ENCODE measurements at regions not wholly inside any gene's neighbourhood (a gene's known extent, or its start where the extent isn't known, plus 50 kb on each side); places are given as distances from the start of the nearest gene placed in this dataset.
A peak's percentile ranks its signal among the peaks of the same experiment; 100 is the strongest.

- no peaks in the 10 kb centered on the region for H3K79me1 ChIP-seq (ENCODE audit: low read depth, low read length)
- H3K27ac ChIP-seq (replicated peaks; ENCODE audit: low read length), result no peak overlapping the region
- peak overlapping the region; percentile 18 for H3K23ac ChIP-seq (ENCODE audit: low read depth, low read length, poor library complexity)
- H3K9me3 ChIP-seq (replicated peaks in 1 of 2; ENCODE audit: control insufficient read depth in 2 of 2, insufficient read depth in 1 of 2, low read depth in 1 of 2, low read length in 2 of 2), result no peaks in the 10 kb centered on the region
- peak overlapping the region; percentile 5 for H2BK12ac ChIP-seq (ENCODE audit: low read length)
- no peak overlapping the region for H2BK5ac ChIP-seq (ENCODE audit: low read length)
- peak overlapping the region; percentile 60 for H3K18ac ChIP-seq (ENCODE audit: low read length)
- peaks cover 0 to 2% (median 0%) of the 10 kb centered on the region in 3 experiments for H3K27me3 ChIP-seq (ENCODE audit: control insufficient read depth in 3 of 3, insufficient read depth in 3 of 3, low read depth in 1 of 3, low read length in 3 of 3)
- H3K9ac ChIP-seq (ENCODE audit: low read depth, low read length, poor library complexity), result no peak overlapping the region
- H3K14ac ChIP-seq (ENCODE audit: low read length), result no peak overlapping the region
- H4K91ac ChIP-seq (ENCODE audit: low read depth, low read length, poor library complexity), result no peak overlapping the region
- H3K4me2 ChIP-seq (ENCODE audit: insufficient read depth, low read length, poor library complexity, severe bottlenecking), result no peak overlapping the region
- H2AFZ ChIP-seq (ENCODE audit: low read length), result no peak overlapping the region
- H3K4me1 ChIP-seq (ENCODE audit: control insufficient read depth in 2 of 2, insufficient read depth in 1 of 2, low read depth in 1 of 2, low read length in 2 of 2), result peaks cover 0 to 5% of the 10 kb centered on the region in 2 donors
- peak overlapping the region; percentile 11 for H2BK15ac ChIP-seq (ENCODE audit: low read length)
- H4K8ac ChIP-seq (ENCODE audit: low read depth, low read length), result no peak overlapping the region
- no peak overlapping the region for H3K4ac ChIP-seq (ENCODE audit: low read length)
- no peak overlapping the region for H3K4me3 ChIP-seq (ENCODE audit: low read length in 2 of 2)
- H2BK120ac ChIP-seq (ENCODE audit: low read depth, low read length), result no peak overlapping the region
- H2AK5ac ChIP-seq (ENCODE audit: low read depth, low read length), result peak overlapping the region; percentile 41
- no peak for DNase-seq (ENCODE audit: low spot score)
- no peaks in the 10 kb centered on the region for H3K36me3 ChIP-seq (replicated peaks in 1 of 2; ENCODE audit: control insufficient read depth in 2 of 2, insufficient read depth in 2 of 2, low read length in 2 of 2)
- no CpG with 5 or more reads among the region's 16 CpGs for WGBS, 2 donors (ENCODE audit: extremely low coverage in 2 of 2, insufficient read length in 2 of 2, insufficient replicate concordance in 1 of 2)
These were observed 142.2 kb downstream of the EMX2 start for GRCh38 chr10:117684672-117685211.

DNA sequence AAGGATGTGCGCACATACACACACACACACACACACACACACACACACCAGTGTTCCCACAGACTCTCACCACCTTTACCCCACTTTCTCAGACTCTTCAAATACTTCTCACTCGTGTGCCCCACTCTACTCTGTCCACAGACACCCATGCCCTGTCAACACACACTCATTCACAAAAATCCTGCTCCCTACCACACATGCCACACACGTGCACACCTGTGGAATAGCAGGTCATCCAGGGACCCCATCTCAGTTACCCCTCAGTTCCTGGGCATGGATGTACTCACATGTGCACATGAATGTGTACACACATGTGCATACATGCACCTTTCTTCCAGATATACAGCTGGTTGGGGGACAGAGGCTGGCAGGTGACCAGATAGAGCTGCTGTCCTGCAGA lies 142.9 kb downstream of the EMX2 start:
- peaks cover 0 to 4% (median 0%) of the 10 kb centered on the region in 3 experiments for H3K27me3 ChIP-seq (ENCODE audit: control insufficient read depth in 3 of 3, insufficient read depth in 3 of 3, low read depth in 1 of 3, low read length in 3 of 3)
- H2AK5ac ChIP-seq (ENCODE audit: low read depth, low read length), result peak overlapping the region; percentile 41
- H2BK15ac ChIP-seq (ENCODE audit: low read length), result peak overlapping the region; percentile 30

GRCh38 chr10:117686606-117687005 lies 144.1 kb downstream of the EMX2 start:
- no CpG with 5 or more reads among the region's 4 CpGs for WGBS, 2 donors (ENCODE audit: extremely low coverage in 2 of 2, insufficient read length in 2 of 2, insufficient replicate concordance in 1 of 2)
- Histone ChIP-seq H3K27ac (replicated peaks; ENCODE audit: low read length) (no peak overlapping the region), H3K9me3 (replicated peaks in 1 of 2; ENCODE audit: control insufficient read depth in 2 of 2, insufficient read depth in 1 of 2, low read depth in 1 of 2, low read length in 2 of 2) (no peaks in the 10 kb centered on the region), H3K4ac (ENCODE audit: low read length) (no peak overlapping the region), H3K9ac (ENCODE audit: low read depth, low read length, poor library complexity) (peak overlapping the region; percentile 18), H3K4me3 (ENCODE audit: low read length in 2 of 2) (no peak overlapping the region), H3K27me3 (ENCODE audit: control insufficient read depth in 3 of 3, insufficient read depth in 3 of 3, low read depth in 1 of 3, low read length in 3 of 3) (peaks cover 0 to 4% (median 0%) of the 10 kb centered on the region in 3 experiments), H3K18ac (ENCODE audit: low read length) (peak overlapping the region; percentile 68), H2BK12ac (ENCODE audit: low read length) (no peak overlapping the region), H3K14ac (ENCODE audit: low read length) (no peak overlapping the region), H2AFZ (ENCODE audit: low read length) (no peak overlapping the region), H2AK5ac (ENCODE audit: low read depth, low read length) (no peak overlapping the region), H3K36me3 (replicated peaks in 1 of 2; ENCODE audit: control insufficient read depth in 2 of 2, insufficient read depth in 2 of 2, low read length in 2 of 2) (no peaks in the 10 kb centered on the region), H4K91ac (ENCODE audit: low read depth, low read length, poor library complexity) (no peak overlapping the region), H3K4me1 (ENCODE audit: control insufficient read depth in 2 of 2, insufficient read depth in 1 of 2, low read depth in 1 of 2, low read length in 2 of 2) (peaks cover 0 to 8% of the 10 kb centered on the region in 2 donors), H3K4me2 (ENCODE audit: insufficient read depth, low read length, poor library complexity, severe bottlenecking) (no peak overlapping the region), H4K8ac (ENCODE audit: low read depth, low read length) (no peak overlapping the region), H2BK5ac (ENCODE audit: low read length) (no peak overlapping the region), H2BK15ac (ENCODE audit: low read length) (peak overlapping the region; percentile 12), H3K79me1 (ENCODE audit: low read depth, low read length) (no peaks in the 10 kb centered on the region), H3K23ac (ENCODE audit: low read depth, low read length, poor library complexity) (no peak overlapping the region), H2BK120ac (ENCODE audit: low read depth, low read length) (no peak overlapping the region)
- no peak for DNase-seq (ENCODE audit: low spot score)

More for the DNA sequence above, 142.9 kb downstream of the EMX2 start:
- Histone ChIP-seq H2BK5ac (ENCODE audit: low read length) (no peak overlapping the region), H3K36me3 (replicated peaks in 1 of 2; ENCODE audit: control insufficient read depth in 2 of 2, insufficient read depth in 2 of 2, low read length in 2 of 2) (no peaks in the 10 kb centered on the region), H3K9ac (ENCODE audit: low read depth, low read length, poor library complexity) (no peak overlapping the region), H3K79me1 (ENCODE audit: low read depth, low read length) (no peaks in the 10 kb centered on the region), H4K91ac (ENCODE audit: low read depth, low read length, poor library complexity) (no peak overlapping the region), H2BK12ac (ENCODE audit: low read length) (peak overlapping the region; percentile 5), H3K27ac (replicated peaks; ENCODE audit: low read length) (no peak overlapping the region), H4K8ac (ENCODE audit: low read depth, low read length) (no peak overlapping the region), H2AFZ (ENCODE audit: low read length) (no peak overlapping the region), H3K4me2 (ENCODE audit: insufficient read depth, low read length, poor library complexity, severe bottlenecking) (no peak overlapping the region), H3K4me1 (ENCODE audit: control insufficient read depth in 2 of 2, insufficient read depth in 1 of 2, low read depth in 1 of 2, low read length in 2 of 2) (peaks cover 0 to 8% of the 10 kb centered on the region in 2 donors), H3K9me3 (replicated peaks in 1 of 2; ENCODE audit: control insufficient read depth in 2 of 2, insufficient read depth in 1 of 2, low read depth in 1 of 2, low read length in 2 of 2) (no peaks in the 10 kb centered on the region), H3K23ac (ENCODE audit: low read depth, low read length, poor library complexity) (no peak overlapping the region), H3K18ac (ENCODE audit: low read length) (no peak overlapping the region), H3K4ac (ENCODE audit: low read length) (no peak overlapping the region), H2BK120ac (ENCODE audit: low read depth, low read length) (no peak overlapping the region), H3K4me3 (ENCODE audit: low read length in 2 of 2) (no peak overlapping the region), H3K14ac (ENCODE audit: low read length) (no peak overlapping the region)
- WGBS, 2 donors (ENCODE audit: extremely low coverage in 2 of 2, insufficient read length in 2 of 2, insufficient replicate concordance in 1 of 2), result no CpG with 5 or more reads among the region's 3 CpGs
- DNase-seq (ENCODE audit: low spot score), result no peak

DNA sequence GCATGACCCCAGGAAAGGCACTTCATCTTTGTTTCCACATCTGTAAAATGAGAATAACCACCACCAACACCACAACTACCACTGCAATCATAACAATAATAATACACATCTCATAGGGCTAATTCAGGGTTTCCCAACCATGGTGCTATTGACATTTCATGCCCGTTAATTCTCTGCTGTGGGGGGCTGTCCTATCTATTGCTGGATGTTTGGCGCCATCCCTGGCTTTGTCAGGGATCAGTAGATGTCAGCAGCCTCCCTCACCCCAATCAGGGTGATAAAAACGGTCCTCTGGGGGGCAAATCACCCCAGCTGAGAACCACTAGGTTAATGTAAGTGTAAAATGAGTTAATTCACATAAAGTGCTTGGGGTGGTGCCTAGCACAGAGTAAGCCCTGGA lies 145.8 kb downstream of the EMX2 start:
- H4K91ac ChIP-seq (ENCODE audit: low read depth, low read length, poor library complexity), result peak overlapping the region; percentile 10
- DNase-seq (ENCODE audit: low spot score), result no peak
- no peak overlapping the region for H2BK120ac ChIP-seq (ENCODE audit: low read depth, low read length)
- no peak overlapping the region for H2AFZ ChIP-seq (ENCODE audit: low read length)
- H4K8ac ChIP-seq (ENCODE audit: low read depth, low read length), result no peak overlapping the region
- no peak overlapping the region for H2BK5ac ChIP-seq (ENCODE audit: low read length)
- H3K27me3 ChIP-seq (ENCODE audit: control insufficient read depth in 3 of 3, insufficient read depth in 3 of 3, low read depth in 1 of 3, low read length in 3 of 3), result peaks cover 0 to 4% (median 0%) of the 10 kb centered on the region in 3 experiments
- H3K4me2 ChIP-seq (ENCODE audit: insufficient read depth, low read length, poor library complexity, severe bottlenecking), result no peak overlapping the region
- H2AK5ac ChIP-seq (ENCODE audit: low read depth, low read length), result no peak overlapping the region
- H3K4ac ChIP-seq (ENCODE audit: low read length), result no peak overlapping the region
- H3K14ac ChIP-seq (ENCODE audit: low read length), result no peak overlapping the region
- H3K23ac ChIP-seq (ENCODE audit: low read depth, low read length, poor library complexity), result no peak overlapping the region
- no peak overlapping the region for H3K4me3 ChIP-seq (ENCODE audit: low read length in 2 of 2)
- H3K27ac ChIP-seq (replicated peaks; ENCODE audit: low read length), result no peak overlapping the region
- no peak overlapping the region for H3K18ac ChIP-seq (ENCODE audit: low read length)
- no peaks in the 10 kb centered on the region for H3K36me3 ChIP-seq (replicated peaks in 1 of 2; ENCODE audit: control insufficient read depth in 2 of 2, insufficient read depth in 2 of 2, low read length in 2 of 2)
- H2BK15ac ChIP-seq (ENCODE audit: low read length), result no peak overlapping the region
- WGBS, 2 donors (ENCODE audit: extremely low coverage in 2 of 2, insufficient read length in 2 of 2, insufficient replicate concordance in 1 of 2), result no CpG with 5 or more reads among the region's 3 CpGs
- H3K4me1 ChIP-seq (ENCODE audit: control insufficient read depth in 2 of 2, insufficient read depth in 1 of 2, low read depth in 1 of 2, low read length in 2 of 2), result peaks cover 0 to 8% of the 10 kb centered on the region in 2 donors
- no peak overlapping the region for H3K9ac ChIP-seq (ENCODE audit: low read depth, low read length, poor library complexity)
- no peaks in the 10 kb centered on the region for H3K79me1 ChIP-seq (ENCODE audit: low read depth, low read length)
- H2BK12ac ChIP-seq (ENCODE audit: low read length), result no peak overlapping the region
- no peaks in the 10 kb centered on the region for H3K9me3 ChIP-seq (replicated peaks in 1 of 2; ENCODE audit: control insufficient read depth in 2 of 2, insufficient read depth in 1 of 2, low read depth in 1 of 2, low read length in 2 of 2)
